UCSD-AML1 (cell line): ENCODE measurements at regions not wholly inside any gene's neighbourhood (a gene's known extent, or its start where the extent isn't known, plus 50 kb on each side); places are given as distances from the start of the nearest gene placed in this dataset.
"Not testable (repeated sequence)": the region's sequence is repeated elsewhere in the genome, so short reads cannot be mapped to it uniquely, and the experiment has no call there.

ENCODE experiments used
- DNase-seq: peaks from one replicate; lab custom pipeline; 2025; ENCODE audit not compliant: unreplicated experiment; lab: John Stamatoyannopoulos, UW

DNA sequence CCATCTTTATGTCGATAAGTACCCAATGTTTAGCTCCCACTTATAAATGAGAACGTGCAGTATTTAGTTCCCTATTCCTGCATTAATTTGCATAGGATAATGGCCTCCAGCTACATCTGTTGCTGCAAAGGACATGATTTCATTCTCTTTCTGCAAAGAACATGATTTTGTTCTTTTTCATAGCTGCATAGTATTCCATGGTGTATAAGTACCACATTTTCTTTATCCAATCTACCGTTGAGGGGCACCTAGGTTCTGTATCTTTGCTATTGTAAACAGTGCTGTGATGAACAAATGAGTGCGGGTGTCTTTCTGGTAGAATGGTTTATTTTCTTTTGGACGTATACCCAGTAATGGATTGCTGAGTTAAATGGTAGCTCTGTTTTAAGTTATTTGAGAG lies 63.0 kb downstream of the HLX start:
- DNase-seq = no peak

DNA sequence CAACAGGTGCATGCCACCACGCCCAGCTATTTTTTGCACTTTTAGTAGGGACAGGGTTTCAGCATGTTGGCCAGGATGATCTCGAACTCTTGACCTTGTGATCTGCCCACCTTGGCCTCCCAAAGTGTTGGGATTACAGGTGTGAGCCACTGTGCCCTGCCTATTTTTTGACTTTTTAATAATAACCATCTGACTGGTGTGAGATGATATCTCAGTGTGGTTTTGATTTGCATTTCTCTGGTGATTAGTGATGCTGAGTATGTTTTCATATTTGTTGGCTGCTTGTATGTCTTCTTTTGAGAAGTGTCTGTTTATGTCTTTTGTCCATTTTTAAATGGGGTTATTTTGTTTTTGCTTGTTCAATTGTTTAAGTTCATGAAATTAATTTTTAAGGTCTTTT lies 63.7 kb downstream of the HLX start:
- not testable (repeated sequence) for DNase-seq

DNA sequence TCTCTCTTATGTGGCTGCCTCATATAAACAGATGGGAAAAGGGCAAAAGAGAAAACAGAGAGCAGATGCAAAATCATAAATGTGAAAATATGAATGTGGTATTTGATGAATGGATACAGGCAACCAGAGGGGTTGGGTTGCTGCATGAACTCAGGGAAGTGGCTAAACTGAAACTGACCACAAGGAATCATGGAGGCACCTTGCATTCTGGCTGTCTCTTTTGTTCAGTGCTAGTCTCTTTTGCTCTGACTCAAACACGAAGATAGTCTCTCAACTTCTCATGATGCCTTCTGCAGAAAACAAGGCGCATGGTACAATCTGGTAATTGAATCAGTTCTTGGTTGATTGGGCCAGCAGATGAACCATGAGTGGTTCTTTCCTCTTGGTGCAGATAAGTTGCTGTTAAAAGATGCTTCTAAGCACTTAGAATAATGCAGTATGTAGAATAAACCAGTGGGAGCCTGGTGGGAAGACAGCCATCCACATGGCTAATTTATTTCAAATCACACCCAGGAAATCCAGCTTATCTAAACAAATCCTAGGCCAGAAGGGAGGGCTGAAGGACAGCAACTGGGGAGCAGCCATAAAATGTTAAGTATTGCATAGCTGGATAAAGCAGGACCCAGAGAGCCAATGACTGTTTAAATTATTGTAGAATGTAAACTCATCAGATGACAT lies 64.2 kb downstream of the HLX start:
- DNase-seq = no peak

DNA sequence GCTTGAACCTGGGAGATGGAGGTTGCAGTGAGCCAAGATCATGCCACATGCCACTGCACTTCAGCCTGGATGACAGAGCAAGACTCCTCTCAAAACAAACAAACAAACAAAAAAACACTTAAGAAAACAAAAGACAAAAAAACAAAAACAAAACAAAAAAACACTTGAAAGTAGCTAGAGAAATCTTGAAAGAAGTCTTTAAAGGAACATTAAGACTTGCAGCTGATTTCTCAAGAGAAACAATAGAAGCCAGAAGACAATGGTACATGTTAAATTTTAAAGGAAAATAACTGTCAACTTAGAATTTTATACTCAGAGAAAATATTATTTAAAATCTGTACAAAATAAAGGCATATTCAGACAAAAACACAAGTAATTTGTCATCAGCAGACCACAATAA lies 71.3 kb downstream of the HLX start:
- DNase-seq = no peak

DNA sequence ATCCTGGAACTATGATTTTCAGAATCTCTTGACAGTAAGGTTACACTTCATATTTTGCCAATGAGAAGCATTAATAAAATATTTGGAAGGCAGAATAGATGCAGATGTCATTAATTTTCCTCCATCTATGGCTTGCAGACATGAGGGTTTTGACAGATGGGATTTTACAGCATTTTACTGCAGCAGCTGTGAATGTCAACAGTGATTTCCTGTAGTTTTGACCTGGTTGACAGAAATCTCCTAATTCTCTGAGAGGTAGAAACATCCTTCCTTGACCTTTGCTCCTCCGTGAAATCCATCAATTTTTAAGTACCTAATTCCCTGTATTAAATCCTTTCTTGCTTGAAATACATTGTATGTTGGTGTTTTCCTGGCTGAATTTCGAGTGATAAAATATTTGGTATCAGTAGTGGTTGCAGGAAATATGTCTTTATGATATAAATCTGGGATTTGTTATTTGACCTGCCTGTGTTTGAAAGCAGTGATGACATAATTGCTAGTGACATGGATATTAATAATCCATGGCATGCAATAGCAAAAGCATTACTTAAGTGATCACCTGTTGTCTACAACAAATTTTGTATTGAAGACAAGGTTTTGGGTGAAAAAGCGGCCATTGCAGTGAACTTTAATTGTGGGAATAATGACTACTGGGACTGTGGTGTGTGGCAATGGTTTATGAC lies 73.9 kb downstream of the HLX start:
- DNase-seq = no peak

DNA sequence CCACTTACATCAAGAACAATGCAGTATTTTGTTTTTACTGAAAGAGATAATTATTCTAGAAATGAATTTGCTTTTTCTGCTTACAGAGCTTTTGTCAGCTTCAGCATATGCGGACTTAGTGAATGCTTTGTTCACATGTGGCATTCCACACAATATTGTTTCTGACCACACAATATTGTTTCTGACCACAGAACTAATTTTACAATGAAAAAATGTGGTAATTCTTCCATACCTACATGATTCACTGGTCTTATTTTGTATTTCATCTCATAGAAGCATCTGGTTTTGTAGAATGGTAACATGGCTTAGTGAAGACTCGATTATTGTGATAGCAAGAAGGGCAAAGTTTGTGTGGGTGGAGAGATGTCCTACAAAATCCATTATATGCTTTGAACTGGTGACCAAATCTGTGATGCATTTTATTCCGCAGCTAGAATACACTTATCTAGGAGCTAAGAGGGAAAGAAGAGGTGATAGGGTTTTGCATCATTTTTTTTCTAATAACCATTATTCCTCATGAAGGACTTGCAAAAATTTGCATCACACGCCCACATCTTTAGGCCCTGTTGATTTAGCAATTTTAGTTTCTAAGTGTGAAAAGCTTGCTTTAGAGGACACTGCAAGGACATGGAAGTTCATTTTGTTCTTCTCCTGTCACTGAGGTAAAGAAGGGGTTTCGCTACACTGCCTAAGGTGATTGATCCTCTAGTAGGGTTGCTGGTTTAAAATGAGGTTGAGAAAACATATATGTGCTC lies 75.3 kb downstream of the HLX start:
- no peak for DNase-seq

DNA sequence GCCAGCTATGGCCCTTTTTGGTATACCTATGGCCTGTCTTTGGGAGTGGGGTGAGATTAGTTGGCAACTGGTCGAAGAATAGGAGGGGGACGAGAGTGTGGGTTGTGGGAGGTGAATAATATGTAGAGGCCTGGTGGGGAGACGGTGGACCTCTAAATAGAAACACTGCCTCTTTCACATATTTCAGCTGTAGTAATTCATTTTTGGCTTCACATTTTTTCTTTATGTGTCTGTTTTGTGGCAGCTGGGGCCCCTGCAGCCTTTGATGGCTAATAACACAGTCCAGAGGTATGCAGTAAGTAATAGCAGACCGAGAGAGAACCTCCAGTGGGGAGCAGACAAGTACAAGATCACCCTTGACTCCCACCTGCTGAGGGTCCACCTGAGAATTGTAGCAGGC lies 75.9 kb downstream of the HLX start:
- DNase-seq = no peak

DNA sequence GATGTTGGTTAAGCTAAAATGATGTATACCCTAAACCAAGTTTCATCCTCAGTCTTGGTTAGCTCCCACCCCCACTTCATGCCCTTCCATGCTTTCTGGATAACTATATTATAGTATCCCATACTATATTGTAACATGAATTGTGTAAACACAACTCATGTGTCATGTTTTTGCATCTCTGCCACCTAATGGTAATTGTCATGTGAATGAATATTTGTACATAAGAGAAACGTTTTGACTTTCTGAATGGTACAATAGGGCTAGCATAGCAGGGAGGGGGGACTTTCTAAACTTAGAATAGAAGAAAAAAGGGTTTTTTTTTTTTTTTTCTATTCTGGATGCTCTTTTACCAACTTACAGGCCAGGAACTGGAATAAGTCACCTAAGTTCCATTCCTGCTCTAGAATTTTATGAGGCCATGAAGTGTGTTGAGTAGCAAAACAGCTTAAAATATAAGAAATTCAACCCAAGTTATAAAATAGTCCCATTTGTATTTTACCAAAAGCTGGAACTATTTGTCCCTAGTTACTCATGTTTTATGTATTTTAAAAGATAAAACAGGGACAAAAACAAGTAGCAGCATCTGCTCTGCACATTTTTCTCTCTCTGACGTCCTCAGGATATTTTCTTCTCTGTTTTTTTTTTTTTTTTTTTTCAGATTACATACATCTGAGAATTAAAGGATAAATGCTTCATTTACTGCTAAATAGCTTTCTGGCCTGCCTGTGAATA lies 77.4 kb downstream of the HLX start:
- no peak for DNase-seq

DNA sequence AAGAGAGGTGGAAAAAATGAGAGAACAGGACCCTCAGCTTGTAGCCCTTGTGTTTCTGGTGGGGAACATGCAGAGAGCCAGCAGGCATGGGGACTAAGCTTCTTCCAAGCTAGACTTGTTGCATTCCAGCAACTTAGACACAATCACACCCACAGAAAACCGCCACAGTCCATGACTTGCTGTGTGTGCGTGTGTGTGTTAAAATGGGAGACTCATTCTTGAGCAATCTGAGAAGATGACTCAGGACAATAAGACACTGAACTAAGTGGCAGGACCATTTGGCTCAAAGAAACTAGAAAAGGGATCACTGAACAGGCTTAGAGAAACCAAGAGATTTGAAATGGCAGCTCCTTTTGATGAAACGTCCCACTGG lies 78.0 kb downstream of the HLX start:
- no peak for DNase-seq

DNA sequence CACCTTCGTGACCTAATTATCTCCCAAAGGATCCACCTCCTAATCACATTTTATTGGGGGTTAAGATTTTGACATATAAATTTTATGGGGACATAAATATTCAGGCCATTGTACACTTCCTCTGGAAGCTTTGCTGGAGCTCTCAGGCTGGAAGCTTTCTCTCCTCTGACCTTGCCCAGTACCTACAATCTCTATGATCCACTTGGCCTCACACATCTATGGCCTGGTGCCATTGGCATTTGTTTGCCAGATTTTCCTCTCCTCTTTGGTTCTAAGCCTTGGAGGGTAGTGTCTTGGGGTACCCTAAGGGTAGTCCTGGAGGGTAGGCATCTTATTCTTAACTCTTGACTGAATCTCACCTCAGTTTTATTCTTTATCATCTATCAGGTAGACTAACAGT lies 79.0 kb downstream of the HLX start:
- DNase-seq = no peak

DNA sequence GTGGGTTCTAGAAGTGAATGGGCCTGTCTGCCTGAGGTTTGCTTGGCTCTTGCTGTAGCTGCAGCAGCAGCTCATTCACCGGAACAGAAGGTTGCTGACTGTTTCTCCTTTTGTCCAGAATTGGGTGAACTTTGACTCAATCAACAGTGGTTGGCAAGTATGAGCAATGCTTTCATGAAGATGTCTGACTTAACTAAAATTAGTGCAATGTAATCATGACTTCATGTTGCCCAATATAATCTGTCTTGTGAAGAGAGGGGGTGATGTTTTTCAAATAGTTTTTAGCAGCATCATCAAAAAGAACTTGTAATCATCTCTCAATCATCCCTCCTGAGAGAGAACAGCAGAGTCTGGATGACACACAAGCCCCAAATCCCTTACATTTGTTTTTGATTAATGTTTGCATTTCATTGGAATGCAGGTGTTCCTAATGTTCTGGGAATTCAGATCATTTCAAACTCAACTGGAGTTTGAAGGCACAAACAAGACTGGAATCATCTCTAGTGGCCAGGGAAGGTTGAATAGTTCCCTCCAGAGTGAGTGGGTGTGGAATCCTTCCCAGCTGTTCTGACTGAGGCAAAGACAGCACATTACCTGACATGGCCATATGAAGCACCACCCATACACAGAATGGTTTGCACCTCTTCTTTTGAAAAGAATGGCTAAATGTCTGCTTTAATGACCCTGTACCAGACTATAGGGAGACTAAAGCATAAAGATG lies 82.9 kb downstream of the HLX start:
- no peak for DNase-seq

DNA sequence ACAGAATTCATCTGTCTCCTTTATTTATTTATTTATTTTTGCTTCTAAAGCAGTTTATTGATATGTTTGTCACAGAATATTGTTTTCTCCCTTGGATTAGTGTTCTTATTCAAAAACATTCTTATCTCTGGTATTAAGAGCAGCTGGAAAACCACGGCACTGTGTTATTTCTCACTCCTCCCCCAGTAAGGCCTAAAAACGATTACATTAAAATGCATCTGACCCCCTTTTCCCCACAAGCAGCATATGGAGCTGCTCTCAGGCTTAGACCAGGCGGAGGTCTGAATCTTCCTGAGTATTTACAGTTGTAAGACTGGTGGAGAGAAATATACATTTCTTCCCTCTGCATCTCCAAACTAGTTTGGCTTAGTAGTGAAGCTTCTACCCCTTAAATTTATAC lies 86.8 kb downstream of the HLX start:
- no peak for DNase-seq

DNA sequence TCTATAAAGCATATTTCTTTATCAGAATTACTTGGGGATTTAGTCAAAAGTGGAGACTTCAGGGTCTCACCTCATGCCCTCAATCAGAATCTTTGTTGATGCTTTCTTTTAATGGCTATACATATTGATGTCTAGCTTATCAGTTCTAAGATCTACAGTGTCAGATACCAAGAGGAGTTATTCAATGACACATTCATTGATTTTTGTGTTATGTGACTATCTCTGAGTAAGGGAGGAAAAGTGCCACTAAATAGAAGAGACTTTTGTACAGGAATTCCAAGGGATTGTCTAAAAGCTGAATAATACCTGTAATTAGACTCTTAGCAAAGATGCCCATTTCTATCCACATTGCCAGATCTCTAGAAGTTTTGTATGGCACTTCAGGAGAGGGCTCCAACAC lies 87.2 kb downstream of the HLX start:
- DNase-seq = no peak

DNA sequence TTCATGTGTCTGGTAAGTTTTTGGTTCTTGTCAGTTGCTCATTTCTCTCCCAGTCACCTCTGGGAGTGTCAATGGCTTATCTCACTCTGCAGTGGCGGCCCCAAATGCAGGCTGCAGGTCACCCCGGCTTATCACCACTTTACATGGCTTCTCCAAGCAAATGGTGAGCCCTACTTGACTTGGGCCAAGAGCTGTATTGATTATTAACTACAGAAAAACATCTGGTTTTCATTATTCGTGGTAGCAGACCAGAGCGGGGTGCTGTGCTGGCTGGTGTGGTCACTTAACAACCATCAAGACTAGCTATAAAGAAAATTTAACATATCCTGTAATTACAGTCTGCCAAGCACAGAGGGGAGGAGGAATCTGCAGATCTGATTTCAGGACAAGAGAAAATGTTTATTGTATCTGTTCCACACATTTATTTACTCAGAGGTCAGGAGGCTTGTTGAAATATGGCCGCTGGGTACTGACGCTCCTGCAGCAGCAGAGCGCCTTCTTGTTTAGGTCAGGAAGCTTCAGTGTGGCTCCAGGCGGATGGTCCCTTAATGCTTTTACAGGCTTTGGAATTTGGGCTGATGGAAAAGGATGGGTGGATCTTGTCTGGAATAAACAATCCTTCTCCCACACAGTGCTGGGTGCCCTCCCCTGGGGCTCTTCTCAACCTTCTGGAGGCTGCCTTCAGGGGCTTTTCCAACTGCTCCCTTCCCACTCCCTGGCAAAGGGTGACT lies 87.8 kb downstream of the HLX start:
- no peak for DNase-seq

DNA sequence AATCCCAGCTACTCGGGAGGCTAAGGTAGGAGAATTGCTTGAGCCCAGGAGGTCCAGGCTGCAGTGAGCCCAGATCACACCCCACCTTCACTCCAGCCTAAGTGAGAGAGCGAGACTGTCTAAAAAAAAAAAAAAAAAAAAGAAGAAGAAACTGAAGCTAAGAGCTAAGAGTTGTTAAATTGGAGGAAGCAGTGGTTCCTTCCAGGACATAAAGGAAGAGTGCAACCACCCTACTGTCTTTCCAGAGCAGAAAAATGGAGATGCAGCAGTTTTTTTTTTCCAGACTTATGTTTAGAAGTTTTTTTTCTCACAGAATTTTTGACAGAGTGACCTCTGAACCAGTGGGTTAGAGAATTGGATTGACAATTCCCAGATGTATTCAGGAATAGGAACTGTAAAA lies 88.7 kb downstream of the HLX start:
- no peak for DNase-seq

DNA sequence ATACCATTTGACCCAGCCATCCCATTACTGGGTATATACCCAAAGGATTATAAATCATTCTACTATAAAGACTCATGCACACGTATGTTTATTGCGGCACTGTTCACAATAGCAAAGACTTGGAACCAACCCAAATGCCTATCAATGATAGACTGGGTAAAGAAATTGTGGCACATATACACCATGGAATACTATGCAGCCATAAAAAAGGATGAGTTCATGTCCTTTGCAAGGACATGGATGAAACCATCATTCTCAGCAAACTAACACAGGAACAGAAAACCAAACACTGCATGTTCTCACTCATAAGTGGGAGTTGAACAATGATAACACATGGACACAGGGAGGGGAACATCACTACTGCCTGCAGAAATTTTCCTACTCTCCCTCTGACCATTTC lies 90.0 kb downstream of the HLX start:
- DNase-seq = not testable (repeated sequence)

DNA sequence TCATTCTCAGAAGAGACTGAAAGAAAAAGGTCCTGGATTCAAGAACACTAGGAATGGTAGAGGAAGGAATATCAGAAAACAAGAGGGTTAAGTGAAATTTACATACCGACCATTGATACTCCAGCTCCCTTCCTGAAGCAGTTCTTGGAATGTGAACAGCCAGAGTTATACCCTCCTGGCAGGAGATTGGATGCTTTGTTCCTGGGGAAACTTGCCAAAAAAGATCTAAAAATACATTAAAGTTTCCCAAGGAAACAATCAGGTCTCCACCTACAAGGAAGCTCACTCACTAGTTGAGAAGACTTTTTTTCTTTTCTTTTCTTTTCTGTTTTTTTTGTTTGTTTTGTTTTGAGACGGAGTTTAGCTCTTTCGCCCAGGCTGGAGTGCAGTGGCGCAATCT lies 91.1 kb downstream of the HLX start:
- no peak for DNase-seq

DNA sequence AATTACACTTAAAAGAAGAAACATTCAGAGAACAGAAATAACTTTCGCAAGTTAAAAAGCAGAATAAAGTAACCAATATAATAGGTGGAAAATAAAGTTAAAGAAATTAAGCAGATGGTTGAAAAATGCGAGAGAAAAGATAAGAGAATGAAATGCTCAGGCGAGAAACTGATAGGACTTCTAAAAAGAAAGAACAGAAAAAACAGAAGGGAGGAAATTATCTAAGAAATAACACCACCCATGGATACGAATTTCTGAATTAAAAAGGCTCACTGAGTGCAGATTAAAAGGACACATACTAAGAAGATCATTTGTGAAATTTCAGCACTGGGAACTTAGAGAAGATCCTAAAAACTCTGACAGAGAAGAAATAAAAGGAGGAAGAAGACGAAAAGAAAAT lies 92.0 kb downstream of the HLX start:
- DNase-seq = no peak

DNA sequence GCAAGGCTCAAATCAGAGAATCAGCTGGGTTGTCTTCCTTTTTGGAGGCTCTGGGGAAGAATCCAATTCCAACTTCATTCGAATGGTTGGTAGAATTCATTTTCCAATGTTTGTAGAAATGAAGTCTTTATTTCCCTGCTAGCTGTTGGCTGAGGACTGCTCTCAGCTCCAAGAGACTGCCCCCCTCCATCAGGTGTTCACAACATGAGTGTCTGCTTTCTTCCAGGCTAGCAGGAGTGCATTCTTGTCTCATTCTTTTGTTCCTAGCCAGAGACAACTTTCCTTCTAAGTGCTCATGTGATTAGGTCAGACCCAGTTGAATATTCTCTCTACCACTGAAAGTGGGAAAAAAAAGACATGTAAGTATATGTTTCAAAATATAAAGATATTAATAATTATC lies 95.2 kb downstream of the HLX start:
- no peak for DNase-seq

DNA sequence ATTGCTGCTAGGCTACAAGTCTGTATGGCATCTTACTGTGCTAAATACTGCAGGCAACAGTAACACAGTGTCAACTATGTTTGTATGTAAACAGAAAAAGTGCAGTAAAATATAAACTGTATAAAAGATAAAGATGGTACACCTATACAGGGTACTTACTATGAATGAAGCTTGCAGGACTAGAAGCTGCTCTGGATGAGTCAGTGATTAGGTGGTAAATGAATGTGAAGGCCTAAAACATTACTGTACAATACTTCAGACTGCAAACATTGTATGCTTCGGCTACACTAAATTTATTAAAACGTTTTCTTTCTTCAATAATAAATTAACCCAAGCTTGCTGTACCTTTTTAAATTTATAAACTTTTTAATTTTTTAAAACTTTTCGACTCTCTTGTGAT lies 97.1 kb downstream of the HLX start:
- DNase-seq = no peak
